HFFc6 (cell line): ENCODE measurements at regions not wholly inside any gene's neighbourhood (a gene's known extent, or its start where the extent isn't known, plus 50 kb on each side); places are given as distances from the start of the nearest gene placed in this dataset.

Experiments
- DNase-seq: peaks from one replicate; pipeline ENCODE4 v3.0.0-alpha.2; 2018
- H3K27ac Mint-ChIP-seq: 2 replicates; pipeline ENCODE4 v1.8.0; 2020; ENCODE audit warnings: mild to moderate bottlenecking, mixed read lengths
- H3K27me3 Mint-ChIP-seq: 2 replicates; pipeline ENCODE4 v1.8.0; 2021; ENCODE audit warnings: mild to moderate bottlenecking, moderate library complexity, mixed read lengths; ENCODE audit not compliant: insufficient read depth
- H3K36me3 Mint-ChIP-seq: 2 replicates; pipeline ENCODE4 v1.8.0; 2021; ENCODE audit warnings: low read depth, mixed read lengths
- H3K4me1 Mint-ChIP-seq: 2 replicates; pipeline ENCODE4 v1.8.0; 2020; ENCODE audit warnings: low read depth, mixed read lengths
- H3K4me3 Mint-ChIP-seq: 2 replicates; pipeline ENCODE4 v1.8.0; 2020; ENCODE audit warnings: mild to moderate bottlenecking, moderate library complexity, mixed read lengths
- H3K9me3 Mint-ChIP-seq: 2 replicates; pipeline ENCODE4 v1.8.0; 2020; ENCODE audit warnings: mild to moderate bottlenecking, mixed read lengths
- CTCF ChIP-seq: fragments of 200-600 bp; sonication (generic); IDR thresholded peaks from 2 replicates; pipeline ENCODE4 v1.5.0; 2021; ENCODE audit warnings: antibody characterized with exemption, mild to moderate bottlenecking

DNA sequence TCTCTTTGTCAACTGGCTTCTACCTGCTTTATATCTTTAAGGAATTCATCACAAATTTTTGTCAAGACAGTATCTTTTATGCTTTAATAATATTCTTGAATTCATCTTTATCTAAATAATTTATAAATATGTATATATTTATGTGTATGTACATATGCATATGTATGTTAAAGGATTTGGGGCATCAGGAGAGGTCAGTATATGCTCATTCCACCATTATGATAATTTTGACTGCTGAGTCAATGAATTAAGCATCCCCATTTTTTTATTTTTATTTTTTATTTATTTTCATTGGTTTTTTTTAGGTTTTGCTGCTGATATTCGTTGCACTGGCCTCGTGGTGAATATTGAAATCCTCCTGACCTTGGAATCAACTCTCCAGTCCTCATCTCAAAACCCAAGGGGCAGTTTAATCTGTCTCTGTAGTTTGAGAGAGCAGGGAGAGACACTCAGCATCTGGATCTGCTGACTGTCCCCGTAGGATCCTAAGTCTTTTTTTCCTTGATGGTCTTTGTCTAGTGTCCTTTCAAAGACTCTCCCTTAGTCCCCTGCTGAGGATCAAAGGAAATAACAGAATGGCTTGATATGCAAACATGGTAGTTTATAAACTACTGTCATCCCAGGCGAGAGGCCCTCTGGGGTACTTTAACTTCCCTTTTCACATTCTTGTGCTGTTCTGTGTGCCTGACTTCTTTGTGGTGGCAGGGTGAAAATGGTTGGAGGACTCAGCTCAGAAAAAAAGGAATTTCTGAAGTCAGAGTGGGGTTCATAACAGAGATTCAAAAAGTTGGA lies 218.7 kb downstream of the DIO2 start:
- Mint-ChIP-seq H3K4me1 (no peaks in the 10 kb centered on the region), H3K9me3 (peaks cover 36% of the 10 kb centered on the region), H3K4me3 (no peak overlapping the region), H3K36me3 (no peaks in the 10 kb centered on the region), H3K27me3 (no peaks in the 10 kb centered on the region), H3K27ac (no peak overlapping the region)
- TF ChIP-seq CTCF: no peak
- DNase-seq: no peak

DNA sequence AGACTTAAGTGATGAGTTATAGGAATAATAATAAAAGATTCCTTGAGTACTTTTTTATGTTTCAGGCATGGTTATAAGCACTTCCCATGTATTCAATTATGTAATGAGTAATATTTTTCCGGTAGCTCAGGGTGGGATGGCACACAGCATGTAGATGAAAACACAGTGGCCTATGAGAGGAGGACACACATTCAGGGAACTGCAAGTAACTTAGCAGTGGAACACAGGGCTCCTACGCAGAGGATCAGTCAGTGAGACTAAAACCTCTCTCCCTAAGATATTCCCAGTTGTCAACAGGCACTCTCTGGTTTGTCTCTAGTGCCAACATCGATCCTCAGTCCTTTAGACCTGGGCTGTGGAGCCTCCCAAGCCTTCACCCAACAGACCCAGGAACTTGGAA lies 219.4 kb downstream of the DIO2 start:
- H3K36me3 Mint-ChIP-seq: no peaks in the 10 kb centered on the region
- no peak for DNase-seq
- H3K9me3 Mint-ChIP-seq: peaks cover 32% of the 10 kb centered on the region
- no peaks in the 10 kb centered on the region for H3K4me1 Mint-ChIP-seq
- H3K4me3 Mint-ChIP-seq: no peak overlapping the region
- no peaks in the 10 kb centered on the region for H3K27me3 Mint-ChIP-seq
- no peak for TF ChIP-seq CTCF
- no peak overlapping the region for H3K27ac Mint-ChIP-seq

GRCh38 chr14:79989990-79990389 lies 221.3 kb downstream of the DIO2 start:
- H3K36me3 Mint-ChIP-seq: no peaks in the 10 kb centered on the region
- no peaks in the 10 kb centered on the region for H3K27me3 Mint-ChIP-seq
- no peak overlapping the region for H3K27ac Mint-ChIP-seq
- H3K4me1 Mint-ChIP-seq: no peaks in the 10 kb centered on the region
- DNase-seq: no peak
- TF ChIP-seq CTCF: no peak
- no peak overlapping the region for H3K4me3 Mint-ChIP-seq
- H3K9me3 Mint-ChIP-seq: peaks cover 37% of the 10 kb centered on the region

DNA sequence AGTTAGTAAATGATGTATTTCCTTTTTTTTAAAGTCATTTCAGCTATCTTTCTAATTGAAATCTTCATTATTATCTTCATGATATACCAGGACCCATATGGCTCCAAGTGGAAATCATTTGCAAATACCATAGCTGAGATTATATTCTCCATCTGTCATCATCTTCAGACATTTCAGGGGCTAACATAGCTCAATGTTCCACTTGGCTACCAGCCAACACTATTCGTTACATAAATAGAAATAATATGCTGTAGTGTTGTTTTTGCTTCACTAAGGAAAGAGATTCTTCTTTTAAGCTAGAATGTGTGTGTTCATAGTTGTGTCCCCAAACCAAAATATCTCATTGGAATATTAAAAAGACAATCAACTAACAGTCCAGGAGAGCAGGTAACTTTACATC lies 225.1 kb downstream of the DIO2 start:
- H3K27me3 Mint-ChIP-seq: no peaks in the 10 kb centered on the region
- H3K4me3 Mint-ChIP-seq: no peak overlapping the region
- TF ChIP-seq CTCF: no peak
- DNase-seq: no peak
- no peaks in the 10 kb centered on the region for H3K4me1 Mint-ChIP-seq
- peaks cover 29% of the 10 kb centered on the region for H3K9me3 Mint-ChIP-seq
- no peaks in the 10 kb centered on the region for H3K36me3 Mint-ChIP-seq
- no peak overlapping the region for H3K27ac Mint-ChIP-seq

- no peaks in the 10 kb centered on the region for H3K4me1 Mint-ChIP-seq
- DNase-seq: no peak
- no peaks in the 10 kb centered on the region for H3K27me3 Mint-ChIP-seq
- H3K9me3 Mint-ChIP-seq: peaks cover 7% of the 10 kb centered on the region
- no peak overlapping the region for H3K27ac Mint-ChIP-seq
- no peak for TF ChIP-seq CTCF
- H3K36me3 Mint-ChIP-seq: no peaks in the 10 kb centered on the region
- H3K4me3 Mint-ChIP-seq: no peak overlapping the region
These were observed 239.1 kb downstream of the DIO2 start for GRCh38 chr14:79972230-79972629.

- Mint-ChIP-seq H3K4me3 (no peak overlapping the region), H3K27ac (no peak overlapping the region), H3K27me3 (no peaks in the 10 kb centered on the region), H3K9me3 (peaks cover 16% of the 10 kb centered on the region), H3K36me3 (no peaks in the 10 kb centered on the region), H3K4me1 (no peaks in the 10 kb centered on the region)
- DNase-seq: peak; percentile 1
- TF ChIP-seq CTCF: no peak
These were observed 240.0 kb downstream of the DIO2 start for GRCh38 chr14:79971330-79971729.
